Esophagus squamous epithelium (tissue), 5 donors: ENCODE measurements at regions not wholly inside any gene's neighbourhood (a gene's known extent, or its start where the extent isn't known, plus 50 kb on each side); places are given as distances from the start of the nearest gene placed in this dataset.

Experiments
- DNase-seq: peaks from one replicate; lab custom pipeline; 2025; lab: John Stamatoyannopoulos, UW
- H3K27ac ChIP-seq, 4 donors: fragments of 200-600 bp; sonication (generic); one replicate each; pipeline ENCODE4 v1.5.1; 2016 to 2019; ENCODE audit warnings: mild to moderate bottlenecking in 1 of 4
- H3K27me3 ChIP-seq, 4 donors: fragments of 200-600 bp; sonication (generic); 1 replicate in 3 of 4; 2 replicates in 1 of 4; pipeline versions ENCODE4 v1.5.1 to v1.6.0; 2017 to 2021; ENCODE audit warnings: antibody characterized with exemption in 1 of 4
- H3K36me3 ChIP-seq, 3 donors: fragments of 200-600 bp; sonication (generic); one replicate each; pipeline ENCODE4 v1.5.1; 2016 to 2019
- H3K4me1 ChIP-seq, 3 donors: fragments of 200-600 bp; sonication (generic); one replicate each; pipeline ENCODE4 v1.5.1; 2017 to 2019
- H3K4me3 ChIP-seq, 4 donors: fragments of 200-600 bp; sonication (generic); 1 replicate in 3 of 4; 2 replicates in 1 of 4; pipeline ENCODE4 v1.5.1; 2016 to 2019; ENCODE audit warnings: mild to moderate bottlenecking in 2 of 4, moderate library complexity in 1 of 4
- H3K9me3 ChIP-seq, 3 donors: fragments of 200-600 bp; sonication (generic); one replicate each; pipeline ENCODE4 v1.5.1; 2016 to 2019
- CTCF ChIP-seq, 6 experiments: fragments of 450-650 bp in 4 of 6; fragments of 200-600 bp in 2 of 6; sonication (generic) in 2 of 6; IDR thresholded peaks; one replicate each; pipeline ENCODE4 v1.5.1; 2016 to 2019; ENCODE audit warnings: antibody characterized with exemption in 6 of 6, mild to moderate bottlenecking in 4 of 6, moderate library complexity in 4 of 6
- POLR2A ChIP-seq, 4 donors: fragments of 450-650 bp; IDR thresholded peaks; one replicate each; pipeline ENCODE4 v1.6.1; 2017; ENCODE audit warnings: antibody characterized with exemption in 4 of 4, mild to moderate bottlenecking in 4 of 4, moderate library complexity in 3 of 4
- WGBS, 2 donors: methylation state at CpG; one replicate each; pipeline ENCODE4 v1.1.5; 2018; 5-methylcytosine and 5-hydroxymethylcytosine counted together
- intact Hi-C: fragments of 100-400 bp; cut with DNase I; formaldehyde crosslinking; loops from one replicate; pipeline ENCODE4 v1.15.0; 2022
- donor health status: DM: yes; HTN: yes; CAD: no.

GRCh38 chr6:150741633-150742200, 123.8 kb upstream of the MTHFD1L start:
- H3K4me1 ChIP-seq: peaks cover 0 to 26% (median 0%) of the 10 kb centered on the region in 3 donors
- no peaks in the 10 kb centered on the region for H3K27me3 ChIP-seq
- 72 to 90% methylated on average over 2 to 6 of the region's 6 CpGs for WGBS, 2 donors
- H3K4me3 ChIP-seq: no peak overlapping the region
- no peaks in the 10 kb centered on the region for H3K36me3 ChIP-seq
- intact Hi-C loops: no loop called here
- peak; percentile 15 to 46 (median 22) for TF ChIP-seq CTCF (IDR thresholded peaks at IDR 0.05)
- no peak for TF ChIP-seq POLR2A (IDR thresholded peaks at IDR 0.05)
- H3K27ac ChIP-seq: no peak overlapping the region
- no peak for DNase-seq
- H3K9me3 ChIP-seq: no peaks in the 10 kb centered on the region

GRCh38 chr6:150744522-150745260, 120.8 kb upstream of the MTHFD1L start:
- H3K9me3 ChIP-seq: no peaks in the 10 kb centered on the region
- no peak overlapping the region for H3K27ac ChIP-seq
- no peak for DNase-seq
- no peak overlapping the region for H3K4me3 ChIP-seq
- no peaks in the 10 kb centered on the region for H3K36me3 ChIP-seq
- peaks cover 0 to 34% (median 0%) of the 10 kb centered on the region in 3 donors for H3K4me1 ChIP-seq
- TF ChIP-seq POLR2A (IDR thresholded peaks at IDR 0.05): no peak
- TF ChIP-seq CTCF (IDR thresholded peaks at IDR 0.05): no peak
- no peaks in the 10 kb centered on the region for H3K27me3 ChIP-seq
- intact Hi-C loops: no loop called here
- 78 to 85% methylated on average over 2 of the region's 2 CpGs for WGBS, 2 donors

GRCh38 chr6:150745896-150746295, 119.6 kb upstream of the MTHFD1L start:
- Histone ChIP-seq H3K27me3 (no peaks in the 10 kb centered on the region), H3K9me3 (no peaks in the 10 kb centered on the region), H3K27ac (peak overlapping the region in 1 of 4 donors; percentile 46), H3K36me3 (no peaks in the 10 kb centered on the region), H3K4me3 (no peak overlapping the region), H3K4me1 (peaks cover 0 to 28% (median 0%) of the 10 kb centered on the region in 3 donors)
- TF ChIP-seq CTCF (IDR thresholded peaks at IDR 0.05) (no peak), POLR2A (IDR thresholded peaks at IDR 0.05) (no peak)
- DNase-seq: no peak
- WGBS, 2 donors: 68 to 73% methylated on average over 7 of the region's 7 CpGs
- intact Hi-C loops: no loop called here

- WGBS, 2 donors: 50 to 82% methylated on average over 4 of the region's 4 CpGs
- no peaks in the 10 kb centered on the region for H3K27me3 ChIP-seq
- H3K27ac ChIP-seq: peak overlapping the region in 2 of 4 donors; percentile 41 to 46
- no peak for DNase-seq
- H3K4me3 ChIP-seq: no peak overlapping the region
- H3K4me1 ChIP-seq: peaks cover 0 to 40% (median 0%) of the 10 kb centered on the region in 3 donors
- intact Hi-C loops: no loop called here
- TF ChIP-seq POLR2A (IDR thresholded peaks at IDR 0.05) (no peak), CTCF (IDR thresholded peaks at IDR 0.05) (no peak)
- no peaks in the 10 kb centered on the region for H3K36me3 ChIP-seq
- H3K9me3 ChIP-seq: no peaks in the 10 kb centered on the region
These were observed 118.3 kb upstream of the MTHFD1L start for GRCh38 chr6:150747155-150747554.

- Histone ChIP-seq H3K9me3 (no peaks in the 10 kb centered on the region), H3K36me3 (no peaks in the 10 kb centered on the region), H3K4me3 (no peak overlapping the region), H3K27ac (no peak overlapping the region), H3K4me1 (peaks cover 0 to 48% (median 3%) of the 10 kb centered on the region in 3 donors), H3K27me3 (no peaks in the 10 kb centered on the region)
- no peak for DNase-seq
- intact Hi-C loops: no loop called here
- 76 to 82% methylated on average over 7 of the region's 8 CpGs for WGBS, 2 donors
- TF ChIP-seq POLR2A (IDR thresholded peaks at IDR 0.05): no peak
- no peak for TF ChIP-seq CTCF (IDR thresholded peaks at IDR 0.05)
These were observed 116.3 kb upstream of the MTHFD1L start for GRCh38 chr6:150749091-150749670.
